ENCODE measurements at regions not wholly inside any gene's neighbourhood (a gene's known extent, or its start where the extent isn't known, plus 50 kb on each side); places are given as distances from the start of the nearest gene placed in this dataset.

- TF ChIP-seq NFIC (IDR thresholded peaks at IDR 0.05) (no peak), CREB1 (IDR thresholded peaks at IDR 0.05; ENCODE audit: low read depth) (no peak), RAD21 (IDR thresholded peaks at IDR 0.05; ENCODE audit: low read depth) (no peak)
Observed at GRCh38 chr17:70829876-70830275, 660.5 kb downstream of the KCNJ2 start.

- no peak for TF ChIP-seq CREB1 (IDR thresholded peaks at IDR 0.05; ENCODE audit: low read depth)
Observed at GRCh38 chr17:70834039-70834438, 664.7 kb downstream of the KCNJ2 start.

GRCh38 chr17:70848785-70849184 is 679.5 kb downstream of the KCNJ2 start:
- no peak for TF ChIP-seq YY1 (IDR thresholded peaks at IDR 0.05; ENCODE audit: low read depth)
- no peak for TF ChIP-seq REST (IDR thresholded peaks at IDR 0.05; ENCODE audit: low read depth)
- no peak for TF ChIP-seq TEAD4 (IDR thresholded peaks at IDR 0.05)
- no peak for TF ChIP-seq EGR1 (IDR thresholded peaks at IDR 0.05)
- TF ChIP-seq EP300 (IDR thresholded peaks at IDR 0.05; ENCODE audit: borderline replicate concordance) = no peak
- TF ChIP-seq MAX (IDR thresholded peaks at IDR 0.05) = no peak
- no peak for TF ChIP-seq TAF1 (IDR thresholded peaks at IDR 0.05; ENCODE audit: low read depth)
- TF ChIP-seq FOXM1 (IDR thresholded peaks at IDR 0.05; ENCODE audit: borderline replicate concordance, low read depth) = no peak
- TF ChIP-seq NFIC (IDR thresholded peaks at IDR 0.05) = no peak
- no peak for TF ChIP-seq CREB1 (IDR thresholded peaks at IDR 0.05; ENCODE audit: low read depth)
- no peak for TF ChIP-seq TCF12 (IDR thresholded peaks at IDR 0.05; ENCODE audit: low read depth)
- no peak for TF ChIP-seq ZBTB7A (IDR thresholded peaks at IDR 0.05; ENCODE audit: low read depth)

- no peak for TF ChIP-seq TAF1 (IDR thresholded peaks at IDR 0.05; ENCODE audit: low read depth)
- TF ChIP-seq NFIC (IDR thresholded peaks at IDR 0.05) = no peak
- no peak for TF ChIP-seq CREB1 (IDR thresholded peaks at IDR 0.05; ENCODE audit: low read depth)
- TF ChIP-seq TEAD4 (IDR thresholded peaks at IDR 0.05) = no peak
- TF ChIP-seq MAX (IDR thresholded peaks at IDR 0.05) = no peak
- TF ChIP-seq REST (IDR thresholded peaks at IDR 0.05; ENCODE audit: low read depth) = no peak
- no peak for TF ChIP-seq TCF12 (IDR thresholded peaks at IDR 0.05; ENCODE audit: low read depth)
- no peak for TF ChIP-seq CEBPB (IDR thresholded peaks at IDR 0.05)
- TF ChIP-seq FOXM1 (IDR thresholded peaks at IDR 0.05; ENCODE audit: borderline replicate concordance, low read depth) = no peak
- TF ChIP-seq EP300 (IDR thresholded peaks at IDR 0.05; ENCODE audit: borderline replicate concordance) = no peak
- TF ChIP-seq RAD21 (IDR thresholded peaks at IDR 0.05; ENCODE audit: low read depth) = no peak
- TF ChIP-seq EGR1 (IDR thresholded peaks at IDR 0.05) = no peak
- no peak for TF ChIP-seq YY1 (IDR thresholded peaks at IDR 0.05; ENCODE audit: low read depth)
- no peak for TF ChIP-seq ZBTB7A (IDR thresholded peaks at IDR 0.05; ENCODE audit: low read depth)
- no peak; the same call in 1 of the 2 replicates for TF ChIP-seq USF1 (IDR thresholded peaks at IDR 0.05)
Observed at GRCh38 chr17:70855401-70856054, 686.2 kb downstream of the KCNJ2 start.

- TF ChIP-seq YY1 (IDR thresholded peaks at IDR 0.05; ENCODE audit: low read depth) = no peak
- TF ChIP-seq ZBTB7A (IDR thresholded peaks at IDR 0.05; ENCODE audit: low read depth) = no peak
- TF ChIP-seq EP300 (IDR thresholded peaks at IDR 0.05; ENCODE audit: borderline replicate concordance) = no peak
Observed at GRCh38 chr17:70857351-70857750, 688.0 kb downstream of the KCNJ2 start.

GRCh38 chr17:70859829-70860228 is 690.5 kb downstream of the KCNJ2 start:
- no peak for TF ChIP-seq YY1 (IDR thresholded peaks at IDR 0.05; ENCODE audit: low read depth)
- TF ChIP-seq REST (IDR thresholded peaks at IDR 0.05; ENCODE audit: low read depth) = no peak
- TF ChIP-seq NFIC (IDR thresholded peaks at IDR 0.05) = no peak
- TF ChIP-seq EP300 (IDR thresholded peaks at IDR 0.05; ENCODE audit: borderline replicate concordance) = no peak
- no peak for TF ChIP-seq TEAD4 (IDR thresholded peaks at IDR 0.05)
- no peak for TF ChIP-seq USF1 (IDR thresholded peaks at IDR 0.05)
- no peak for TF ChIP-seq RAD21 (IDR thresholded peaks at IDR 0.05; ENCODE audit: low read depth)
- TF ChIP-seq TAF1 (IDR thresholded peaks at IDR 0.05; ENCODE audit: low read depth) = no peak
- TF ChIP-seq ZBTB7A (IDR thresholded peaks at IDR 0.05; ENCODE audit: low read depth) = no peak
- no peak for TF ChIP-seq FOXM1 (IDR thresholded peaks at IDR 0.05; ENCODE audit: borderline replicate concordance, low read depth)
